ENCODE measurements at regions not wholly inside any gene's neighbourhood (a gene's known extent, or its start where the extent isn't known, plus 50 kb on each side); places are given as distances from the start of the nearest gene placed in this dataset.

- TF ChIP-seq CTCF (IDR thresholded peaks at IDR 0.05) (no peak), POLR2A (IDR thresholded peaks at IDR 0.05) (no peak)
Measured at GRCh38 chr13:103315711-103316110, 249.5 kb upstream of the SLC10A2 start.
